ENCODE measurements at regions not wholly inside any gene's neighbourhood (a gene's known extent, or its start where the extent isn't known, plus 50 kb on each side); places are given as distances from the start of the nearest gene placed in this dataset.

DNA sequence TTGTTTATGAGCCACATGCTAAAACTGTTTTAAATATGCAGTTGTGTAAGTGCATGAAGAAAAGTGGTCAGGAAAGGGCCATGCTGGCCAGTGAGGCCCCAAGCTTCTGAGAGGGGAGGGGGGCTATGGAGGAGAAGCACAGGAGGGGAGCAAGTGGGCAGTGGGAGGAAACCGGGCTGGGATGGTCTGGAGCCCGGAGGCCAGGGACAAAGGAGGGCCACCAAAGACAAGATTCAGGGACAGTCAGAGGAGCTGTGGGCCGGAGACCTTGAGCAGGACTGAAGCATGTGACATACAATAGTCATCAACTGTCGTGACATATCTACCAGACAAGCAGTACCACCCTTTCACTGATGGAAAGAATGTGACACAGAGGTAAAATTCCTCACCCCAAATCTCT is 333.2 kb upstream of the IRX1 start:
- WGBS, 2 donors (ENCODE audit: low coverage in 1 of 2), result 70 to 85% methylated on average over 2 to 4 of the region's 4 CpGs
- no peak for DNase-seq
- in situ Hi-C loops (cut with MboI; ENCODE audit: low pct_ligation_motif_present in 1 of 4, low pct_unique_long_range_greater_than_20kb in 1 of 4, low sequenced_read_pairs in 3 of 4) (no loop called here), intact Hi-C loops (cut with DNase I; ENCODE audit: low total_unique reads) (no loop called here)
- Histone ChIP-seq H3K4me1 (no peaks in the 10 kb centered on the region), H3K9me3 (no peaks in the 10 kb centered on the region), H3K4me3 (no peak overlapping the region), H3K27ac (no peak overlapping the region), H3K27me3 (no peaks in the 10 kb centered on the region), H3K36me3 (no peaks in the 10 kb centered on the region)
- TF ChIP-seq POLR2AphosphoS5 (IDR thresholded peaks at IDR 0.05), result no peak
- TF ChIP-seq EP300 (IDR thresholded peaks at IDR 0.05; ENCODE audit: low read depth), result no peak
- TF ChIP-seq, protein P1, sequence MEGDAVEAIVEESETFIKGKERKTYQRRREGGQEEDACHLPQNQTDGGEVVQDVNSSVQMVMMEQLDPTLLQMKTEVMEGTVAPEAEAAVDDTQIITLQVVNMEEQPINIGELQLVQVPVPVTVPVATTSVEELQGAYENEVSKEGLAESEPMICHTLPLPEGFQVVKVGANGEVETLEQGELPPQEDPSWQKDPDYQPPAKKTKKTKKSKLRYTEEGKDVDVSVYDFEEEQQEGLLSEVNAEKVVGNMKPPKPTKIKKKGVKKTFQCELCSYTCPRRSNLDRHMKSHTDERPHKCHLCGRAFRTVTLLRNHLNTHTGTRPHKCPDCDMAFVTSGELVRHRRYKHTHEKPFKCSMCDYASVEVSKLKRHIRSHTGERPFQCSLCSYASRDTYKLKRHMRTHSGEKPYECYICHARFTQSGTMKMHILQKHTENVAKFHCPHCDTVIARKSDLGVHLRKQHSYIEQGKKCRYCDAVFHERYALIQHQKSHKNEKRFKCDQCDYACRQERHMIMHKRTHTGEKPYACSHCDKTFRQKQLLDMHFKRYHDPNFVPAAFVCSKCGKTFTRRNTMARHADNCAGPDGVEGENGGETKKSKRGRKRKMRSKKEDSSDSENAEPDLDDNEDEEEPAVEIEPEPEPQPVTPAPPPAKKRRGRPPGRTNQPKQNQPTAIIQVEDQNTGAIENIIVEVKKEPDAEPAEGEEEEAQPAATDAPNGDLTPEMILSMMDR (IDR thresholded peaks at IDR 0.05), result no peak
- no peak for TF ChIP-seq POLR2A (IDR thresholded peaks at IDR 0.05)

DNA sequence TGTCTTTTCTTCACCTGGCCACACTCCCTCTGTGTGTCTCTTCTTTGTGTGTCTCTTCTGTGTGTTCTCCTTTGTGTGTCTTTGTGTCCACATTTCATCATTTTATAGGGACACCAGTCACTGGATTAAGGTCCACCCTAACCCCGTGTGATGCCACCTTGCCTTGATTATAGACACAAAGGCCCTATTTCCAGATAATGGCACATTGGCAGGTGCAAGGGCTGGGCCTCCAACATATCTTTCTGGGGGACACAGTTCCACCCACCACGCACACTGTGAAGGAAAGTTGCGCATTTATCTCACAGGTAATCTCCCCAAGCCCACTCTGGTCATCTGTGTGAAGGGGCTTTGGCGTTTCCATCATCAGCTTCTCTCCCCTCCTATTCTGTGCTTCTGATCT is 334.6 kb upstream of the IRX1 start:
- in situ Hi-C loops (cut with MboI; ENCODE audit: low pct_ligation_motif_present in 1 of 4, low pct_unique_long_range_greater_than_20kb in 1 of 4, low sequenced_read_pairs in 3 of 4) (no loop called here), intact Hi-C loops (cut with DNase I; ENCODE audit: low total_unique reads) (no loop called here)
- no peak for DNase-seq
- Histone ChIP-seq H3K4me3 (no peak overlapping the region), H3K36me3 (no peaks in the 10 kb centered on the region), H3K27ac (no peak overlapping the region), H3K9me3 (no peaks in the 10 kb centered on the region), H3K4me1 (no peaks in the 10 kb centered on the region), H3K27me3 (no peaks in the 10 kb centered on the region)
- WGBS, 2 donors (ENCODE audit: low coverage in 1 of 2), result 81% methylated on average over 4 of the region's 4 CpGs; no CpG with 5 or more reads in 1 of the 2 donors
- TF ChIP-seq POLR2A (IDR thresholded peaks at IDR 0.05) (no peak), EP300 (IDR thresholded peaks at IDR 0.05; ENCODE audit: low read depth) (no peak), POLR2AphosphoS5 (IDR thresholded peaks at IDR 0.05) (no peak)
- TF ChIP-seq, protein P1 (IDR thresholded peaks at IDR 0.05), result no peak

DNA sequence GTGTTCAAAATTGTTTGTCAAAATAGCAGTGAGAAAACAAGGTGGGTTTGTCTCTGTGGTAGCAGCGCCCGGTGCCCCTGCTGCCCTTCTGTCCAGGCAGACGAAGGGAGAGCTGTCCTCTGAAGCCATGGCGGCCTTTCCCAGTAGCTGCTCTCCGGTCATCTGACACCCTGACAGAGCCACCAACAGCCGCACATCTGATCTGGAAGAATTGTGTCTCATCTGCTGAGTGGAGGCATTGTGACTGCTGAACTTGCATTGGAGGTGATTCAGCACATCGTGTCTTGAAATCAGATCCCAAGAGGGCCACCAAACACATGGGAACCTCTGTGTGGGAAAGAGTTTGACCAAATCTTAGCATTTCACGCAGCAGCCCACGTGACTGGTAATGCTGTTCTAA is 337.6 kb upstream of the IRX1 start:
- H3K27ac ChIP-seq, result no peak overlapping the region
- TF ChIP-seq POLR2AphosphoS5 (IDR thresholded peaks at IDR 0.05), result no peak
- no peak for TF ChIP-seq POLR2A (IDR thresholded peaks at IDR 0.05)
- TF ChIP-seq EP300 (IDR thresholded peaks at IDR 0.05; ENCODE audit: low read depth), result no peak
- TF ChIP-seq, protein P1 (IDR thresholded peaks at IDR 0.05), result no peak
- intact Hi-C loops (cut with DNase I; ENCODE audit: low total_unique reads), result no loop called here
- no peak for DNase-seq
- in situ Hi-C loops (cut with MboI; ENCODE audit: low pct_ligation_motif_present in 1 of 4, low pct_unique_long_range_greater_than_20kb in 1 of 4, low sequenced_read_pairs in 3 of 4), result no loop called here
- no peaks in the 10 kb centered on the region for H3K36me3 ChIP-seq
- WGBS, 2 donors (ENCODE audit: low coverage in 1 of 2), result 60 to 85% methylated on average over 1 to 9 of the region's 9 CpGs
- H3K4me3 ChIP-seq, result no peak overlapping the region
- no peaks in the 10 kb centered on the region for H3K4me1 ChIP-seq
- H3K27me3 ChIP-seq, result no peaks in the 10 kb centered on the region
- no peaks in the 10 kb centered on the region for H3K9me3 ChIP-seq

DNA sequence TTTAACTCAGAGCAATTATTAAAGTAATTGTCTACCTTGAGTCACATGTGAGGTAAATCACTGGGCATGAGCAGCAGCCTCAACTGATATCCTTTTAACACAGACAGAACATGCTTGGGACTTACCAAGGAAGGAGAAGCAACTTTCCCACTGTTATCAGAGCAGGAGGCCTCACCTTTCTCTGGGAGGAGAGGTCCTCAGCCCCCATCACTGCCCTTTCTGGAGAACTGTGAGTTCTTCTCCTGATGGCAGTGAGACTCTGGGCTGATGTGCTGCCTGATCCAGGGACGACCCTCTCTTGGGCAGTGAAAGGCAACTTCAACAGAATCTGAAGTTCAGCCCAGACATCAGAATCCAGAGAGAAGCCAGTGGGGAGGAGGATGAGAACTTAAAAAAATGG is 343.4 kb upstream of the IRX1 start:
- no peaks in the 10 kb centered on the region for H3K9me3 ChIP-seq
- no peak overlapping the region for H3K4me3 ChIP-seq
- H3K36me3 ChIP-seq, result no peaks in the 10 kb centered on the region
- in situ Hi-C loops (cut with MboI; ENCODE audit: low pct_ligation_motif_present in 1 of 4, low pct_unique_long_range_greater_than_20kb in 1 of 4, low sequenced_read_pairs in 3 of 4) (no loop called here), intact Hi-C loops (cut with DNase I; ENCODE audit: low total_unique reads) (no loop called here)
- no peaks in the 10 kb centered on the region for H3K4me1 ChIP-seq
- 60 to 69% methylated on average over 1 of the region's 1 CpG for WGBS, 2 donors (ENCODE audit: low coverage in 1 of 2)
- TF ChIP-seq, protein P1 (IDR thresholded peaks at IDR 0.05), result no peak
- TF ChIP-seq POLR2A (IDR thresholded peaks at IDR 0.05), result no peak
- TF ChIP-seq POLR2AphosphoS5 (IDR thresholded peaks at IDR 0.05), result no peak
- TF ChIP-seq EP300 (IDR thresholded peaks at IDR 0.05; ENCODE audit: low read depth), result no peak
- no peak overlapping the region for H3K27ac ChIP-seq
- no peak for DNase-seq
- no peaks in the 10 kb centered on the region for H3K27me3 ChIP-seq

All from transverse colon (tissue), 4 donors.